Rectal smooth muscle tissue (tissue), 1 donor: ENCODE measurements at regions not wholly inside any gene's neighbourhood (a gene's known extent, or its start where the extent isn't known, plus 50 kb on each side); places are given as distances from the start of the nearest gene placed in this dataset.

Experiments
- H3K27ac ChIP-seq: one replicate; pipeline ENCODE4 v1.7.0; 2013; ENCODE audit warnings: low read depth, low read length, inconsistent platforms
- H3K27me3 ChIP-seq: one replicate; pipeline ENCODE4 v1.7.0; 2013; ENCODE audit warnings: low read length; ENCODE audit not compliant: control insufficient read depth, insufficient read depth
- H3K36me3 ChIP-seq: one replicate; pipeline ENCODE4 v1.7.0; 2013; ENCODE audit warnings: low read length; ENCODE audit not compliant: control insufficient read depth, insufficient read depth
- H3K4me1 ChIP-seq: one replicate; pipeline ENCODE4 v1.7.0; 2013; ENCODE audit warnings: low read length; ENCODE audit not compliant: control insufficient read depth, insufficient read depth
- H3K4me3 ChIP-seq: one replicate; pipeline ENCODE4 v1.7.0; 2013; ENCODE audit warnings: low read length
- H3K9ac ChIP-seq: one replicate; pipeline ENCODE4 v1.7.0; 2013; ENCODE audit warnings: low read length

- H3K36me3 ChIP-seq = no peaks in the 10 kb centered on the region
- no peaks in the 10 kb centered on the region for H3K4me1 ChIP-seq
- H3K4me3 ChIP-seq = no peak overlapping the region
- no peaks in the 10 kb centered on the region for H3K27me3 ChIP-seq
- no peak overlapping the region for H3K9ac ChIP-seq
- H3K27ac ChIP-seq = no peak overlapping the region
These were observed 516.6 kb downstream of the PPARGC1A start for GRCh38 chr4:23373261-23373660.

GRCh38 chr4:23371533-23371932 is 518.3 kb downstream of the PPARGC1A start:
- Histone ChIP-seq H3K27ac (no peak overlapping the region), H3K4me3 (no peak overlapping the region), H3K27me3 (no peaks in the 10 kb centered on the region), H3K36me3 (no peaks in the 10 kb centered on the region), H3K4me1 (no peaks in the 10 kb centered on the region), H3K9ac (no peak overlapping the region)

- H3K36me3 ChIP-seq = no peaks in the 10 kb centered on the region
- no peak overlapping the region for H3K9ac ChIP-seq
- no peaks in the 10 kb centered on the region for H3K27me3 ChIP-seq
- no peak overlapping the region for H3K27ac ChIP-seq
- no peaks in the 10 kb centered on the region for H3K4me1 ChIP-seq
- H3K4me3 ChIP-seq = no peak overlapping the region
These were observed 520.5 kb downstream of the PPARGC1A start for GRCh38 chr4:23369331-23369730.

- Histone ChIP-seq H3K9ac (no peak overlapping the region), H3K4me3 (no peak overlapping the region), H3K36me3 (no peaks in the 10 kb centered on the region), H3K27me3 (no peaks in the 10 kb centered on the region), H3K4me1 (no peaks in the 10 kb centered on the region), H3K27ac (no peak overlapping the region)
These were observed 521.7 kb downstream of the PPARGC1A start for GRCh38 chr4:23368081-23368697.

- Histone ChIP-seq H3K27ac (no peak overlapping the region), H3K9ac (no peak overlapping the region), H3K4me1 (no peaks in the 10 kb centered on the region), H3K27me3 (no peaks in the 10 kb centered on the region), H3K4me3 (no peak overlapping the region), H3K36me3 (no peaks in the 10 kb centered on the region)
These were observed 523.3 kb downstream of the PPARGC1A start for GRCh38 chr4:23366557-23366906.

GRCh38 chr4:23365871-23366556 is 523.8 kb downstream of the PPARGC1A start:
- no peaks in the 10 kb centered on the region for H3K4me1 ChIP-seq
- no peaks in the 10 kb centered on the region for H3K27me3 ChIP-seq
- H3K27ac ChIP-seq = no peak overlapping the region
- H3K4me3 ChIP-seq = no peak overlapping the region
- H3K9ac ChIP-seq = no peak overlapping the region
- no peaks in the 10 kb centered on the region for H3K36me3 ChIP-seq

- no peak overlapping the region for H3K9ac ChIP-seq
- H3K27ac ChIP-seq = no peak overlapping the region
- no peaks in the 10 kb centered on the region for H3K27me3 ChIP-seq
- no peaks in the 10 kb centered on the region for H3K36me3 ChIP-seq
- H3K4me3 ChIP-seq = no peak overlapping the region
- H3K4me1 ChIP-seq = no peaks in the 10 kb centered on the region
These were observed 524.8 kb downstream of the PPARGC1A start for GRCh38 chr4:23365086-23365485.

- Histone ChIP-seq H3K36me3 (no peaks in the 10 kb centered on the region), H3K27me3 (no peaks in the 10 kb centered on the region), H3K4me1 (no peaks in the 10 kb centered on the region), H3K9ac (no peak overlapping the region), H3K27ac (no peak overlapping the region), H3K4me3 (no peak overlapping the region)
These were observed 525.7 kb downstream of the PPARGC1A start for GRCh38 chr4:23364167-23364566.

- no peaks in the 10 kb centered on the region for H3K4me1 ChIP-seq
- no peak overlapping the region for H3K4me3 ChIP-seq
- H3K27me3 ChIP-seq = no peaks in the 10 kb centered on the region
- H3K9ac ChIP-seq = no peak overlapping the region
- H3K36me3 ChIP-seq = no peaks in the 10 kb centered on the region
- H3K27ac ChIP-seq = no peak overlapping the region
These were observed 528.4 kb downstream of the PPARGC1A start for GRCh38 chr4:23361453-23361852.

GRCh38 chr4:23360718-23361117 is 529.1 kb downstream of the PPARGC1A start:
- Histone ChIP-seq H3K27ac (no peak overlapping the region), H3K4me3 (no peak overlapping the region), H3K27me3 (no peaks in the 10 kb centered on the region), H3K4me1 (no peaks in the 10 kb centered on the region), H3K9ac (no peak overlapping the region), H3K36me3 (no peaks in the 10 kb centered on the region)

GRCh38 chr4:23355258-23355657 is 534.6 kb downstream of the PPARGC1A start:
- no peaks in the 10 kb centered on the region for H3K4me1 ChIP-seq
- H3K27ac ChIP-seq = no peak overlapping the region
- H3K4me3 ChIP-seq = no peak overlapping the region
- no peaks in the 10 kb centered on the region for H3K36me3 ChIP-seq
- H3K27me3 ChIP-seq = no peaks in the 10 kb centered on the region
- no peak overlapping the region for H3K9ac ChIP-seq

- H3K4me3 ChIP-seq = no peak overlapping the region
- no peaks in the 10 kb centered on the region for H3K4me1 ChIP-seq
- no peak overlapping the region for H3K27ac ChIP-seq
- H3K36me3 ChIP-seq = no peaks in the 10 kb centered on the region
- H3K27me3 ChIP-seq = no peaks in the 10 kb centered on the region
- H3K9ac ChIP-seq = no peak overlapping the region
These were observed 536.6 kb downstream of the PPARGC1A start for GRCh38 chr4:23353200-23353599.

GRCh38 chr4:23348789-23349498 is 540.9 kb downstream of the PPARGC1A start:
- H3K9ac ChIP-seq = no peak overlapping the region
- H3K4me3 ChIP-seq = no peak overlapping the region
- no peaks in the 10 kb centered on the region for H3K27me3 ChIP-seq
- no peaks in the 10 kb centered on the region for H3K4me1 ChIP-seq
- no peak overlapping the region for H3K27ac ChIP-seq
- H3K36me3 ChIP-seq = no peaks in the 10 kb centered on the region
